ENCODE measurements at regions not wholly inside any gene's neighbourhood (a gene's known extent, or its start where the extent isn't known, plus 50 kb on each side); places are given as distances from the start of the nearest gene placed in this dataset.

DNA sequence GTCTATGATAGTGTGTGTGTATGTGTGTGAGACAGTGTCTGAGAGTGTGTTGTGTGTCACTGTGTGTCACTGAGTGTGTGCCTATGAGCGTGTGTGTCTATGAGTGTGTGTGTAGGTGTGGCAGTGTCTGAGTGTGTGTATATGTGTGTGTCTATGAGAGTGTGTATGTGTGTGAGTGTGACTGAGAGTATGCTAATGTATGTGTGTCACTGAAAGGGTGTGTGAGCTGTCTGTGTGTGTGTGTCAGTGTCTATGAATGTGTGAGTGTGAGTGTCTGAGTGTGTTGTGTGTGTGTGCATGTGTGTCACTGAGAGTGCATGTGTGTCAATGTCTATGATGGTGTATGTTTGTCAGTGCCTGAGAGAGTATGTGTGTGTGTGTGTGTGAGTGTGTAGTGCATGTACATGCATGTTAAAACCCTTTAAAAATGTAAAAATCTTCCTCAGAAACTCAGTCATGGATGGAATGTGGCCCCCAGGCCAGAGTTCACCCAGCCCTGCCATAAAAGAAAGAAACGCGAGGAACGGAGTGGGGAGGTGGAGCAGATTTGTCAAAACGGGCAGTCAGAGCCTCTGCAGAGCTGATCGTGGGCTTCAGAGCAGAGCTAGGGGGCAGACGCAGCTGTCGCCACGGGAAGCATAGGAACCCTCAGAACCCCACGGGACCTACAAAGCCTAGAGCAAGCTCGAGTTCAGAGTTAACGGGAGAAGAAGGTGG is 218.8 kb downstream of the CTTN start:
- TF ChIP-seq, protein P1, sequence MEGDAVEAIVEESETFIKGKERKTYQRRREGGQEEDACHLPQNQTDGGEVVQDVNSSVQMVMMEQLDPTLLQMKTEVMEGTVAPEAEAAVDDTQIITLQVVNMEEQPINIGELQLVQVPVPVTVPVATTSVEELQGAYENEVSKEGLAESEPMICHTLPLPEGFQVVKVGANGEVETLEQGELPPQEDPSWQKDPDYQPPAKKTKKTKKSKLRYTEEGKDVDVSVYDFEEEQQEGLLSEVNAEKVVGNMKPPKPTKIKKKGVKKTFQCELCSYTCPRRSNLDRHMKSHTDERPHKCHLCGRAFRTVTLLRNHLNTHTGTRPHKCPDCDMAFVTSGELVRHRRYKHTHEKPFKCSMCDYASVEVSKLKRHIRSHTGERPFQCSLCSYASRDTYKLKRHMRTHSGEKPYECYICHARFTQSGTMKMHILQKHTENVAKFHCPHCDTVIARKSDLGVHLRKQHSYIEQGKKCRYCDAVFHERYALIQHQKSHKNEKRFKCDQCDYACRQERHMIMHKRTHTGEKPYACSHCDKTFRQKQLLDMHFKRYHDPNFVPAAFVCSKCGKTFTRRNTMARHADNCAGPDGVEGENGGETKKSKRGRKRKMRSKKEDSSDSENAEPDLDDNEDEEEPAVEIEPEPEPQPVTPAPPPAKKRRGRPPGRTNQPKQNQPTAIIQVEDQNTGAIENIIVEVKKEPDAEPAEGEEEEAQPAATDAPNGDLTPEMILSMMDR (IDR thresholded peaks at IDR 0.05; ENCODE audit: poor library complexity): no peak
- TF ChIP-seq EZH2phosphoT487 (IDR thresholded peaks at IDR 0.05; ENCODE audit: low read depth, severe bottlenecking, unreplicated experiment): no peak
